ENCODE measurements at regions not wholly inside any gene's neighbourhood (a gene's known extent, or its start where the extent isn't known, plus 50 kb on each side); places are given as distances from the start of the nearest gene placed in this dataset.
A peak's percentile ranks its signal among the peaks of the same experiment; 100 is the strongest.

GRCh38 chr1:23618586-23619083 lies 59.3 kb upstream of the ID3 start:
- Histone ChIP-seq H3K27ac (ENCODE audit: low read depth in 1 of 2, low read length in 1 of 2) (peak overlapping the region; percentile 92 to 97), H3K27me3 (ENCODE audit: control insufficient read depth in 2 of 2, insufficient read depth in 1 of 2, low read length in 1 of 2) (no peaks in the 10 kb centered on the region), H3K4me1 (ENCODE audit: control insufficient read depth in 2 of 2, insufficient read depth in 2 of 2, low read length in 2 of 2) (peaks cover 51 to 96% of the 10 kb centered on the region in 2 donors), H3K9me3 (ENCODE audit: control insufficient read depth in 2 of 2, insufficient read depth in 1 of 2, low read length in 1 of 2) (peaks cover 0 to 2% of the 10 kb centered on the region in 2 donors), H3K4me3 (ENCODE audit: low read length in 2 of 2) (no peak overlapping the region), H3K36me3 (ENCODE audit: control insufficient read depth in 2 of 2, insufficient read depth in 2 of 2, low read length in 1 of 2) (no peaks in the 10 kb centered on the region)
- 79% methylated on average over 7 of the region's 7 CpGs for WGBS
- peak in 1 of 9 donors; percentile 71 for DNase-seq (ENCODE audit: low read depth in 6 of 9, low spot score in 9 of 9)

- no peaks in the 10 kb centered on the region for H3K36me3 ChIP-seq (ENCODE audit: control insufficient read depth in 2 of 2, insufficient read depth in 2 of 2, low read length in 1 of 2)
- H3K4me1 ChIP-seq (ENCODE audit: control insufficient read depth in 2 of 2, insufficient read depth in 2 of 2, low read length in 2 of 2): peaks cover 67 to 98% of the 10 kb centered on the region in 2 donors
- 89% methylated on average over 8 of the region's 8 CpGs for WGBS
- no peak overlapping the region for H3K4me3 ChIP-seq (ENCODE audit: low read length in 2 of 2)
- peak overlapping the region in 1 of 2 donors; percentile 92 for H3K27ac ChIP-seq (ENCODE audit: low read depth in 1 of 2, low read length in 1 of 2)
- no peak for DNase-seq (ENCODE audit: low read depth in 6 of 9, low spot score in 9 of 9)
- H3K9me3 ChIP-seq (ENCODE audit: control insufficient read depth in 2 of 2, insufficient read depth in 1 of 2, low read length in 1 of 2): peaks cover 0 to 2% of the 10 kb centered on the region in 2 donors
- no peaks in the 10 kb centered on the region for H3K27me3 ChIP-seq (ENCODE audit: control insufficient read depth in 2 of 2, insufficient read depth in 1 of 2, low read length in 1 of 2)
Observed at GRCh38 chr1:23617084-23617521, 57.8 kb upstream of the ID3 start.

- peaks cover 73 to 98% of the 10 kb centered on the region in 2 donors for H3K4me1 ChIP-seq (ENCODE audit: control insufficient read depth in 2 of 2, insufficient read depth in 2 of 2, low read length in 2 of 2)
Observed at GRCh38 chr1:23616292-23616824, 57.1 kb upstream of the ID3 start.

GRCh38 chr1:23615852-23616251 lies 56.6 kb upstream of the ID3 start:
- H3K27ac ChIP-seq (ENCODE audit: low read depth in 1 of 2, low read length in 1 of 2): peak overlapping the region; percentile 68 to 98
- no peak for DNase-seq (ENCODE audit: low read depth in 6 of 9, low spot score in 9 of 9)
- H3K4me1 ChIP-seq (ENCODE audit: control insufficient read depth in 2 of 2, insufficient read depth in 2 of 2, low read length in 2 of 2): peaks cover 71 to 98% of the 10 kb centered on the region in 2 donors
- no peak overlapping the region for H3K4me3 ChIP-seq (ENCODE audit: low read length in 2 of 2)
- peaks cover 0 to 2% of the 10 kb centered on the region in 2 donors for H3K9me3 ChIP-seq (ENCODE audit: control insufficient read depth in 2 of 2, insufficient read depth in 1 of 2, low read length in 1 of 2)
- H3K36me3 ChIP-seq (ENCODE audit: control insufficient read depth in 2 of 2, insufficient read depth in 2 of 2, low read length in 1 of 2): no peaks in the 10 kb centered on the region
- 98% methylated on average over 3 of the region's 3 CpGs for WGBS
- H3K27me3 ChIP-seq (ENCODE audit: control insufficient read depth in 2 of 2, insufficient read depth in 1 of 2, low read length in 1 of 2): no peaks in the 10 kb centered on the region

More at GRCh38 chr1:23616292-23616824, 57.1 kb upstream of the ID3 start:
- no peak for DNase-seq (ENCODE audit: low read depth in 6 of 9, low spot score in 9 of 9)
- Histone ChIP-seq H3K27ac (ENCODE audit: low read depth in 1 of 2, low read length in 1 of 2) (peak overlapping the region in 1 of 2 donors; percentile 98), H3K27me3 (ENCODE audit: control insufficient read depth in 2 of 2, insufficient read depth in 1 of 2, low read length in 1 of 2) (no peaks in the 10 kb centered on the region), H3K9me3 (ENCODE audit: control insufficient read depth in 2 of 2, insufficient read depth in 1 of 2, low read length in 1 of 2) (peaks cover 0 to 2% of the 10 kb centered on the region in 2 donors), H3K36me3 (ENCODE audit: control insufficient read depth in 2 of 2, insufficient read depth in 2 of 2, low read length in 1 of 2) (no peaks in the 10 kb centered on the region), H3K4me3 (ENCODE audit: low read length in 2 of 2) (no peak overlapping the region)
- 96% methylated on average over 5 of the region's 5 CpGs for WGBS

- Histone ChIP-seq H3K9me3 (ENCODE audit: control insufficient read depth in 2 of 2, insufficient read depth in 1 of 2, low read length in 1 of 2) (peaks cover 0 to 2% of the 10 kb centered on the region in 2 donors), H3K27me3 (ENCODE audit: control insufficient read depth in 2 of 2, insufficient read depth in 1 of 2, low read length in 1 of 2) (no peaks in the 10 kb centered on the region), H3K4me1 (ENCODE audit: control insufficient read depth in 2 of 2, insufficient read depth in 2 of 2, low read length in 2 of 2) (peaks cover 71 to 98% of the 10 kb centered on the region in 2 donors), H3K4me3 (ENCODE audit: low read length in 2 of 2) (no peak overlapping the region), H3K27ac (ENCODE audit: low read depth in 1 of 2, low read length in 1 of 2) (peak overlapping the region; percentile 68 to 98), H3K36me3 (ENCODE audit: control insufficient read depth in 2 of 2, insufficient read depth in 2 of 2, low read length in 1 of 2) (no peaks in the 10 kb centered on the region)
- no peak for DNase-seq (ENCODE audit: low read depth in 6 of 9, low spot score in 9 of 9)
- 88% methylated on average over 6 of the region's 6 CpGs for WGBS
Observed at GRCh38 chr1:23615423-23615822, 56.1 kb upstream of the ID3 start.

- Histone ChIP-seq H3K36me3 (ENCODE audit: control insufficient read depth in 2 of 2, insufficient read depth in 2 of 2, low read length in 1 of 2) (no peaks in the 10 kb centered on the region), H3K9me3 (ENCODE audit: control insufficient read depth in 2 of 2, insufficient read depth in 1 of 2, low read length in 1 of 2) (peaks cover 0 to 2% of the 10 kb centered on the region in 2 donors), H3K4me1 (ENCODE audit: control insufficient read depth in 2 of 2, insufficient read depth in 2 of 2, low read length in 2 of 2) (peaks cover 62 to 97% of the 10 kb centered on the region in 2 donors), H3K27me3 (ENCODE audit: control insufficient read depth in 2 of 2, insufficient read depth in 1 of 2, low read length in 1 of 2) (no peaks in the 10 kb centered on the region), H3K4me3 (ENCODE audit: low read length in 2 of 2) (no peak overlapping the region), H3K27ac (ENCODE audit: low read depth in 1 of 2, low read length in 1 of 2) (peak overlapping the region; percentile 98 to 99)
- peak in 1 of 9 donors; percentile 70 for DNase-seq (ENCODE audit: low read depth in 6 of 9, low spot score in 9 of 9)
- 36% methylated on average over 8 of the region's 8 CpGs for WGBS
Observed at GRCh38 chr1:23614032-23614660, 54.8 kb upstream of the ID3 start.

GRCh38 chr1:23613191-23614031 lies 54.1 kb upstream of the ID3 start:
- H3K4me3 ChIP-seq (ENCODE audit: low read length in 2 of 2): peak overlapping the region in 1 of 2 donors; percentile 9
- WGBS: 19% methylated on average over 12 of the region's 12 CpGs
- peak overlapping the region; percentile 98 to 99 for H3K27ac ChIP-seq (ENCODE audit: low read depth in 1 of 2, low read length in 1 of 2)

GRCh38 chr1:23611601-23612327 lies 52.5 kb upstream of the ID3 start:
- 7% methylated on average over 4 of the region's 4 CpGs for WGBS
- no peaks in the 10 kb centered on the region for H3K36me3 ChIP-seq (ENCODE audit: control insufficient read depth in 2 of 2, insufficient read depth in 2 of 2, low read length in 1 of 2)
- peaks cover 68 to 97% of the 10 kb centered on the region in 2 donors for H3K4me1 ChIP-seq (ENCODE audit: control insufficient read depth in 2 of 2, insufficient read depth in 2 of 2, low read length in 2 of 2)
- H3K27me3 ChIP-seq (ENCODE audit: control insufficient read depth in 2 of 2, insufficient read depth in 1 of 2, low read length in 1 of 2): no peaks in the 10 kb centered on the region
- H3K27ac ChIP-seq (ENCODE audit: low read depth in 1 of 2, low read length in 1 of 2): peak overlapping the region; percentile 98 to 99
- H3K9me3 ChIP-seq (ENCODE audit: control insufficient read depth in 2 of 2, insufficient read depth in 1 of 2, low read length in 1 of 2): no peaks in the 10 kb centered on the region
- H3K4me3 ChIP-seq (ENCODE audit: low read length in 2 of 2): no peak overlapping the region
- peak in 4 of 9 donors; percentile 79 to 92 (median 82) for DNase-seq (ENCODE audit: low read depth in 6 of 9, low spot score in 9 of 9)

More at GRCh38 chr1:23613191-23614031, 54.1 kb upstream of the ID3 start:
- Histone ChIP-seq H3K9me3 (ENCODE audit: control insufficient read depth in 2 of 2, insufficient read depth in 1 of 2, low read length in 1 of 2) (peaks cover 0 to 2% of the 10 kb centered on the region in 2 donors), H3K4me1 (ENCODE audit: control insufficient read depth in 2 of 2, insufficient read depth in 2 of 2, low read length in 2 of 2) (peaks cover 55 to 95% of the 10 kb centered on the region in 2 donors), H3K36me3 (ENCODE audit: control insufficient read depth in 2 of 2, insufficient read depth in 2 of 2, low read length in 1 of 2) (no peaks in the 10 kb centered on the region), H3K27me3 (ENCODE audit: control insufficient read depth in 2 of 2, insufficient read depth in 1 of 2, low read length in 1 of 2) (no peaks in the 10 kb centered on the region)
- peak in 5 of 9 donors; percentile 84 to 95 (median 85) for DNase-seq (ENCODE audit: low read depth in 6 of 9, low spot score in 9 of 9)

Data from thymus (tissue), 11 donors.